Endodermal cell (in vitro differentiated cells): ENCODE measurements at regions not wholly inside any gene's neighbourhood (a gene's known extent, or its start where the extent isn't known, plus 50 kb on each side); places are given as distances from the start of the nearest gene placed in this dataset.
A peak's percentile ranks its signal among the peaks of the same experiment; 100 is the strongest.

ENCODE experiments used
- DNase-seq: peaks from one replicate; pipeline ENCODE4 v3.0.0-alpha.2; 2017
- H3K27ac ChIP-seq: 2 replicates; pipeline ENCODE4 v1.5.1; 2013; ENCODE audit warnings: mild to moderate bottlenecking, low read depth, low read length, moderate library complexity
- H3K27me3 ChIP-seq: 2 replicates; pipeline ENCODE4 v1.6.1; 2013; ENCODE audit warnings: mild to moderate bottlenecking, low read length, moderate library complexity; ENCODE audit not compliant: insufficient read depth, control insufficient read depth, poor library complexity, severe bottlenecking
- H3K36me3 ChIP-seq: 2 replicates; pipeline ENCODE4 v1.7.0; 2013; ENCODE audit warnings: mild to moderate bottlenecking, low read length, moderate library complexity; ENCODE audit not compliant: control insufficient read depth, insufficient read depth
- H3K4me1 ChIP-seq: one replicate; pipeline ENCODE4 v1.7.0; 2013; ENCODE audit warnings: low read length; ENCODE audit not compliant: control insufficient read depth, insufficient read depth
- H3K4me3 ChIP-seq: 2 replicates; pipeline ENCODE4 v1.5.1; 2013; ENCODE audit warnings: mild to moderate bottlenecking, low read length, moderate library complexity
- H3K9ac ChIP-seq: 2 replicates; pipeline ENCODE4 v1.6.1; 2013; ENCODE audit warnings: mild to moderate bottlenecking, low read length, moderate library complexity; ENCODE audit not compliant: poor library complexity, severe bottlenecking; ENCODE audit errors: extremely low read depth
- H3K9me3 ChIP-seq: 2 replicates; pipeline ENCODE4 v1.6.1; 2013; ENCODE audit warnings: mild to moderate bottlenecking, low read length, moderate library complexity; ENCODE audit not compliant: control insufficient read depth
- H3K27ac Mint-ChIP-seq: 2 replicates; pipeline ENCODE4 v1.8.0; 2020; ENCODE audit warnings: mixed read lengths
- H3K27me3 Mint-ChIP-seq: 2 replicates; pipeline ENCODE4 v1.8.0; 2021; ENCODE audit warnings: mild to moderate bottlenecking, mixed read lengths; ENCODE audit not compliant: insufficient read depth
- H3K36me3 Mint-ChIP-seq: 2 replicates; pipeline ENCODE4 v1.8.0; 2020; ENCODE audit warnings: low read depth, mixed read lengths
- H3K4me1 Mint-ChIP-seq: 2 replicates; pipeline ENCODE4 v1.8.0; 2020; ENCODE audit warnings: mixed read lengths
- H3K4me3 Mint-ChIP-seq: 2 replicates; pipeline ENCODE4 v1.8.0; 2020; ENCODE audit warnings: mild to moderate bottlenecking, moderate library complexity, mixed read lengths
- H3K9me3 Mint-ChIP-seq: 2 replicates; pipeline ENCODE4 v1.8.0; 2020; ENCODE audit warnings: mild to moderate bottlenecking, mixed read lengths
- WGBS, 2 experiments: methylation state at CpG; one replicate each; pipeline versions ENCODE4 v1.1.5 to v1.1.7; 2013; ENCODE audit warnings: missing lambda C conversion rate in 2 of 2, mixed read lengths in 1 of 2; ENCODE audit not compliant: insufficient coverage in 1 of 2, insufficient read length in 1 of 2; 5-methylcytosine and 5-hydroxymethylcytosine counted together
- TF ChIP-seq, protein P1 (sequence below): fragments of 200-600 bp; sonication (generic); conservative IDR thresholded peaks from 2 replicates; pipeline ENCODE4 v1.5.0; 2021; ENCODE audit warnings: antibody characterized with exemption, mild to moderate bottlenecking

DNA sequence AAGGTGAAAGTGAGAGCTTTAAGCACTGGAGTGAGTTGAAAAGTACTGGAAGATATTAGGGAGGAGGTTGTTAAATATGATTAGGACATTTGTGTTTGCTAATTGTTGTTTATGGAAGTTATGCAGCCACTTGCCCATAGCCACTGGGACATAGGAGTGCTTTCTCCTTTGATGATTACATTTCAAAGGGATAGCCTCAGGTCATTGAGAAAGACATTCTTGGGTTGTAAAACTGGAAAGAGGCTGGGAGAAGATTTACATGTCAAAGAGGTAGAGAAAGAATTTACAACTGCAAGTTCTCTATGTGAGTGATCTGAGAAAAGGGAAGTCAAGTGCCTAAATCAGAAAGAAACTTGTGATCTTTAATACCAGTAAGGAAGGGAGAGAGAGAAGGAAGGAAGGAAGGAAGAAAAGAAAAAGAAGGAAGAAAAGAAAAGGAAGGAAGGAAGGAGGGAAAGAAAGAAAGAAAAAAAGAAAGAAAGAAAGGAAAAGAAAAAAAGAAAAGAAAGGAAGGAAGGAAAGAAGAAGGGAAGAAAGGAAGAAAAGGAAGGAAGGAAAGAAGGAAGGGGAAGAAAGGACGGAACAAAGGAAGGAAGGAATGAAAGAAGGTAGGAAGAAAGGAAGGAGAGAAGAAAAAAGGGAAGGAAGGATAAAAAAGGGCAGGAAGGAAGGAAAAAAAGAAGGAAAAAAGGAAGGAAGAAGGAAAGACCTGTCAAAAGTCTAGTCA lies 284.6 kb upstream of the DPYD start:
- Histone ChIP-seq H3K27me3 (no peaks in the 10 kb centered on the region), H3K27ac (no peak overlapping the region), H3K9me3 (no peaks in the 10 kb centered on the region), H3K36me3 (no peaks in the 10 kb centered on the region), H3K9ac (no peak overlapping the region), H3K4me1 (peaks cover 4% of the 10 kb centered on the region), H3K4me3 (no peak overlapping the region)
- no peak for DNase-seq
- Mint-ChIP-seq H3K27me3 (peaks cover 59% of the 10 kb centered on the region), H3K36me3 (no peaks in the 10 kb centered on the region), H3K27ac (no peak overlapping the region), H3K4me3 (no peak overlapping the region), H3K9me3 (no peaks in the 10 kb centered on the region), H3K4me1 (peaks cover 2% of the 10 kb centered on the region)
- TF ChIP-seq, protein P1, sequence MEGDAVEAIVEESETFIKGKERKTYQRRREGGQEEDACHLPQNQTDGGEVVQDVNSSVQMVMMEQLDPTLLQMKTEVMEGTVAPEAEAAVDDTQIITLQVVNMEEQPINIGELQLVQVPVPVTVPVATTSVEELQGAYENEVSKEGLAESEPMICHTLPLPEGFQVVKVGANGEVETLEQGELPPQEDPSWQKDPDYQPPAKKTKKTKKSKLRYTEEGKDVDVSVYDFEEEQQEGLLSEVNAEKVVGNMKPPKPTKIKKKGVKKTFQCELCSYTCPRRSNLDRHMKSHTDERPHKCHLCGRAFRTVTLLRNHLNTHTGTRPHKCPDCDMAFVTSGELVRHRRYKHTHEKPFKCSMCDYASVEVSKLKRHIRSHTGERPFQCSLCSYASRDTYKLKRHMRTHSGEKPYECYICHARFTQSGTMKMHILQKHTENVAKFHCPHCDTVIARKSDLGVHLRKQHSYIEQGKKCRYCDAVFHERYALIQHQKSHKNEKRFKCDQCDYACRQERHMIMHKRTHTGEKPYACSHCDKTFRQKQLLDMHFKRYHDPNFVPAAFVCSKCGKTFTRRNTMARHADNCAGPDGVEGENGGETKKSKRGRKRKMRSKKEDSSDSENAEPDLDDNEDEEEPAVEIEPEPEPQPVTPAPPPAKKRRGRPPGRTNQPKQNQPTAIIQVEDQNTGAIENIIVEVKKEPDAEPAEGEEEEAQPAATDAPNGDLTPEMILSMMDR = no peak
- WGBS, 2 experiments = 77 to 94% methylated on average over 1 of the region's 1 CpG

GRCh38 chr1:98203466-98203865 lies 282.6 kb upstream of the DPYD start:
- Histone ChIP-seq H3K36me3 (no peaks in the 10 kb centered on the region), H3K27ac (no peak overlapping the region), H3K9me3 (no peaks in the 10 kb centered on the region), H3K9ac (no peak overlapping the region), H3K4me1 (no peaks in the 10 kb centered on the region), H3K4me3 (no peak overlapping the region), H3K27me3 (no peaks in the 10 kb centered on the region)
- Mint-ChIP-seq H3K27ac (no peak overlapping the region), H3K36me3 (no peaks in the 10 kb centered on the region), H3K9me3 (no peaks in the 10 kb centered on the region), H3K4me3 (no peak overlapping the region), H3K27me3 (peaks cover 59% of the 10 kb centered on the region), H3K4me1 (peaks cover 2% of the 10 kb centered on the region)
- 80 to 100% methylated on average over 1 of the region's 2 CpGs for WGBS, 2 experiments
- TF ChIP-seq, protein P1 = no peak
- DNase-seq = no peak

- no peak overlapping the region for H3K27ac Mint-ChIP-seq
Measured at GRCh38 chr1:98201666-98202081, 280.8 kb upstream of the DPYD start.

More at GRCh38 chr1:98201666-98202081, 280.8 kb upstream of the DPYD start:
- Histone ChIP-seq H3K4me1 (no peaks in the 10 kb centered on the region), H3K36me3 (no peaks in the 10 kb centered on the region), H3K27ac (peak overlapping the region; percentile 72), H3K9me3 (no peaks in the 10 kb centered on the region), H3K4me3 (no peak overlapping the region), H3K27me3 (no peaks in the 10 kb centered on the region), H3K9ac (no peak overlapping the region)
- Mint-ChIP-seq H3K4me3 (no peak overlapping the region), H3K9me3 (no peaks in the 10 kb centered on the region), H3K27me3 (peaks cover 47% of the 10 kb centered on the region), H3K36me3 (no peaks in the 10 kb centered on the region), H3K4me1 (peaks cover 2% of the 10 kb centered on the region)
- TF ChIP-seq, protein P1 = no peak
- WGBS, 2 experiments = 85 to 92% methylated on average over 3 to 4 of the region's 4 CpGs
- DNase-seq = no peak
